ENCODE measurements at regions not wholly inside any gene's neighbourhood (a gene's known extent, or its start where the extent isn't known, plus 50 kb on each side); places are given as distances from the start of the nearest gene placed in this dataset.

GRCh38 chr20:41939659-41940058 lies 321.5 kb upstream of the CHD6 start:
- Histone ChIP-seq H3K27me3 (no peaks in the 10 kb centered on the region), H3K9me3 (no peaks in the 10 kb centered on the region), H3K27ac (no peak overlapping the region), H3K4me1 (no peaks in the 10 kb centered on the region), H3K36me3 (no peaks in the 10 kb centered on the region), H3K4me3 (no peak overlapping the region)
- DNase-seq (ENCODE audit: low spot score), result no peak
- TF ChIP-seq, protein P1, sequence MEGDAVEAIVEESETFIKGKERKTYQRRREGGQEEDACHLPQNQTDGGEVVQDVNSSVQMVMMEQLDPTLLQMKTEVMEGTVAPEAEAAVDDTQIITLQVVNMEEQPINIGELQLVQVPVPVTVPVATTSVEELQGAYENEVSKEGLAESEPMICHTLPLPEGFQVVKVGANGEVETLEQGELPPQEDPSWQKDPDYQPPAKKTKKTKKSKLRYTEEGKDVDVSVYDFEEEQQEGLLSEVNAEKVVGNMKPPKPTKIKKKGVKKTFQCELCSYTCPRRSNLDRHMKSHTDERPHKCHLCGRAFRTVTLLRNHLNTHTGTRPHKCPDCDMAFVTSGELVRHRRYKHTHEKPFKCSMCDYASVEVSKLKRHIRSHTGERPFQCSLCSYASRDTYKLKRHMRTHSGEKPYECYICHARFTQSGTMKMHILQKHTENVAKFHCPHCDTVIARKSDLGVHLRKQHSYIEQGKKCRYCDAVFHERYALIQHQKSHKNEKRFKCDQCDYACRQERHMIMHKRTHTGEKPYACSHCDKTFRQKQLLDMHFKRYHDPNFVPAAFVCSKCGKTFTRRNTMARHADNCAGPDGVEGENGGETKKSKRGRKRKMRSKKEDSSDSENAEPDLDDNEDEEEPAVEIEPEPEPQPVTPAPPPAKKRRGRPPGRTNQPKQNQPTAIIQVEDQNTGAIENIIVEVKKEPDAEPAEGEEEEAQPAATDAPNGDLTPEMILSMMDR (IDR thresholded peaks at IDR 0.05), result no peak

DNA sequence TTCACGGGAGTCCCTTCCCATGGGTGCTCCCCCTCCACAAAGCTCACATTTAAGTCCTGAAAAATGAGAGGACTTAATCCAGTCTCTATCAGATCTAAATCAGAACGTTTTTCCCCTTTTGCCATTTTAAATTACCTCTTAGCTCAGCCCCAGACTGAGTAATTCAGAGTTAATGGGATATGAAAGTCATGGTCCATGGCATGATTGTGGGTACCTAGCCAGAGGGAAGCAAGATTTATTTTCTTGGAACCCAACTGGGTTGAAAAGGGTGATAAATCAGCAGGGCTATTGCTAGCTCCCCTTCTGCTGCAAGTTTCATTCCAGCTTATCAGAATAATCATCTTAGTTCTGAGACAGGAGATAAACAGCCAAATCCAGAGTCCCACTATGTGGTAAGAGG lies 320.2 kb upstream of the CHD6 start:
- no peak for DNase-seq (ENCODE audit: low spot score)
- no peak overlapping the region for H3K27ac ChIP-seq
- no peaks in the 10 kb centered on the region for H3K9me3 ChIP-seq
- no peaks in the 10 kb centered on the region for H3K27me3 ChIP-seq
- TF ChIP-seq, protein P1 (IDR thresholded peaks at IDR 0.05), result no peak
- no peaks in the 10 kb centered on the region for H3K36me3 ChIP-seq
- H3K4me1 ChIP-seq, result no peaks in the 10 kb centered on the region
- no peak overlapping the region for H3K4me3 ChIP-seq

GRCh38 chr20:41935259-41935791 lies 317.1 kb upstream of the CHD6 start:
- Histone ChIP-seq H3K27ac (no peak overlapping the region), H3K36me3 (no peaks in the 10 kb centered on the region), H3K4me1 (no peaks in the 10 kb centered on the region), H3K9me3 (no peaks in the 10 kb centered on the region), H3K27me3 (no peaks in the 10 kb centered on the region), H3K4me3 (no peak overlapping the region)
- TF ChIP-seq, protein P1 (IDR thresholded peaks at IDR 0.05), result no peak
- DNase-seq (ENCODE audit: low spot score), result no peak

DNA sequence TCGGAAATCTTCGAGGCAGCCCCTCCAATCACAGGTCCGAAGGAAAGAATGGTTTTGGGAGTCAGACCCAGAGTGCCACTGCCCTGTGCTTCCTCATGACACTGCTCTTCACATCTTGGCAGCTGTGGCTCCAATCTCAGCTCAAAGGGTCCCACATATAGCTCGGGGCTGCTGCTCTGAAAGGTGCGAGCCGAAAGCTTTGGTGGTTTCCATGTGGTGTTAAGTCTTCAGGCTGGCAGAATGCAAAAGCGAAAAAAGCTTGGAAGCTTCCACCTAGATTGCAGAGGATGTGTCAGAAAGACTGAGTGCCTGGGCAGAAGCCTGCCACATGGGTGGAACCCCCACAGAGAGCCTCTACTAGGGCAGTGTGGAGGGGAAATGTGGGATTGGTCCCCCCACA lies 314.3 kb upstream of the CHD6 start:
- TF ChIP-seq, protein P1 (IDR thresholded peaks at IDR 0.05), result no peak
- H3K9me3 ChIP-seq, result no peaks in the 10 kb centered on the region
- H3K36me3 ChIP-seq, result no peaks in the 10 kb centered on the region
- H3K4me3 ChIP-seq, result no peak overlapping the region
- no peaks in the 10 kb centered on the region for H3K27me3 ChIP-seq
- H3K27ac ChIP-seq, result no peak overlapping the region
- no peaks in the 10 kb centered on the region for H3K4me1 ChIP-seq
- no peak for DNase-seq (ENCODE audit: low spot score)

DNA sequence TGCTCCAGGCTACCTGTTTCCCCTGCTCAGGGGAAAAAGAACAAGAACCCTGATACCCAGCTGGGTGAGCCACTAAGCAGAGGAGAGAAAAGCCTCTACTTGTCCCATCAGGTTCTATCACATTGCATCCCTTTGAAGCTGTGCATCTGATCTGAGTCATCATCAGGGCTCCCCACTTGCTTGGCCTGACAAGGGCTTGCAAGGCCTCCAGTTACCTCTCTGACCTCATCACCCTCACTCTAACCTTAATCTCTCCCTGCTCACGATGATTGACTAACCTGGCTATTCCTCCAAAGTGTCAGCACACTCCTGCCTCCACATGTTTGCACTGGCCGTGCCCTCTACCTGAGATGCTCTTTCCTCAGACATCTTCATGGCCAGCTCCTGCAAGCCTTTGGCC lies 309.5 kb upstream of the CHD6 start:
- no peak for DNase-seq (ENCODE audit: low spot score)
- no peaks in the 10 kb centered on the region for H3K9me3 ChIP-seq
- TF ChIP-seq, protein P1 (IDR thresholded peaks at IDR 0.05), result no peak
- no peaks in the 10 kb centered on the region for H3K4me1 ChIP-seq
- no peaks in the 10 kb centered on the region for H3K27me3 ChIP-seq
- no peak overlapping the region for H3K4me3 ChIP-seq
- no peaks in the 10 kb centered on the region for H3K36me3 ChIP-seq
- H3K27ac ChIP-seq, result no peak overlapping the region

- Histone ChIP-seq H3K36me3 (no peaks in the 10 kb centered on the region), H3K4me3 (no peak overlapping the region), H3K9me3 (no peaks in the 10 kb centered on the region), H3K4me1 (no peaks in the 10 kb centered on the region), H3K27me3 (no peaks in the 10 kb centered on the region), H3K27ac (no peak overlapping the region)
- no peak for DNase-seq (ENCODE audit: low spot score)
- TF ChIP-seq, protein P1 (IDR thresholded peaks at IDR 0.05), result no peak
These were observed 309.0 kb upstream of the CHD6 start for GRCh38 chr20:41927189-41927588.
